NB4 (cell line): ENCODE measurements at regions not wholly inside any gene's neighbourhood (a gene's known extent, or its start where the extent isn't known, plus 50 kb on each side); places are given as distances from the start of the nearest gene placed in this dataset.

Experiments
- POLR2A ChIP-seq: IDR thresholded peaks from 2 replicates; pipeline ENCODE4 v1.6.1; 2011; ENCODE audit warnings: mild to moderate bottlenecking; ENCODE audit not compliant: insufficient read length; ENCODE audit errors: extremely low read depth
- TF ChIP-seq, protein P1 (sequence below): IDR thresholded peaks from one replicate; pipeline ENCODE4 v1.5.1; 2012; ENCODE audit warnings: low read depth, low read length
- TF ChIP-seq, protein P2 (sequence below): IDR thresholded peaks from 2 replicates; pipeline ENCODE4 v1.6.1; 2011; ENCODE audit warnings: low read depth, low read length

- TF ChIP-seq, protein P1, sequence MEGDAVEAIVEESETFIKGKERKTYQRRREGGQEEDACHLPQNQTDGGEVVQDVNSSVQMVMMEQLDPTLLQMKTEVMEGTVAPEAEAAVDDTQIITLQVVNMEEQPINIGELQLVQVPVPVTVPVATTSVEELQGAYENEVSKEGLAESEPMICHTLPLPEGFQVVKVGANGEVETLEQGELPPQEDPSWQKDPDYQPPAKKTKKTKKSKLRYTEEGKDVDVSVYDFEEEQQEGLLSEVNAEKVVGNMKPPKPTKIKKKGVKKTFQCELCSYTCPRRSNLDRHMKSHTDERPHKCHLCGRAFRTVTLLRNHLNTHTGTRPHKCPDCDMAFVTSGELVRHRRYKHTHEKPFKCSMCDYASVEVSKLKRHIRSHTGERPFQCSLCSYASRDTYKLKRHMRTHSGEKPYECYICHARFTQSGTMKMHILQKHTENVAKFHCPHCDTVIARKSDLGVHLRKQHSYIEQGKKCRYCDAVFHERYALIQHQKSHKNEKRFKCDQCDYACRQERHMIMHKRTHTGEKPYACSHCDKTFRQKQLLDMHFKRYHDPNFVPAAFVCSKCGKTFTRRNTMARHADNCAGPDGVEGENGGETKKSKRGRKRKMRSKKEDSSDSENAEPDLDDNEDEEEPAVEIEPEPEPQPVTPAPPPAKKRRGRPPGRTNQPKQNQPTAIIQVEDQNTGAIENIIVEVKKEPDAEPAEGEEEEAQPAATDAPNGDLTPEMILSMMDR, result no peak
- TF ChIP-seq, protein P2, sequence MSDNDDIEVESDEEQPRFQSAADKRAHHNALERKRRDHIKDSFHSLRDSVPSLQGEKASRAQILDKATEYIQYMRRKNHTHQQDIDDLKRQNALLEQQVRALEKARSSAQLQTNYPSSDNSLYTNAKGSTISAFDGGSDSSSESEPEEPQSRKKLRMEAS, result no peak
- TF ChIP-seq POLR2A, result no peak
These were observed 965.7 kb upstream of the GOT2 start for GRCh38 chr16:59699786-59700185.
